ENCODE measurements at regions not wholly inside any gene's neighbourhood (a gene's known extent, or its start where the extent isn't known, plus 50 kb on each side); places are given as distances from the start of the nearest gene placed in this dataset.
A peak's percentile ranks its signal among the peaks of the same experiment; 100 is the strongest.
"Not testable (repeated sequence)": the region's sequence is repeated elsewhere in the genome, so short reads cannot be mapped to it uniquely, and the experiment has no call there.

GRCh38 chr17:49898366-49899190 is 50.7 kb upstream of the TAC4 start:
- DNase-seq (ENCODE audit: low spot score): no peak
- no peak for FAIRE-seq

DNA sequence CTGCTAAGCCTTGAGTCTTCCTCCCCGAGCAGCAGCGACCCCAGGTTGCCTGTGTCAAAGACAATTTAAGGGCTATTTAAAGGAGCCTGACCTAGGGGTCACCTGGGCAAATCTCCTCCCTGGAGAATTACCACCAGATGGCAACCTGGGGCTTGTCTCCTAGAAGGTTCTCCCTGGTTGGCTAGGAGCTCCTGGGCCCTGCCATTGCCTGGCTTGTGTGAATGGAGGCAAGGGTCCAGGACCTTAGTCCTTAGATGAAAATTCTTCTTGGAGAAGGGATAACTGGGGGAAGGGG is 51.3 kb upstream of the TAC4 start:
- no peak for DNase-seq (ENCODE audit: low spot score)
- FAIRE-seq: no peak

- DNase-seq (ENCODE audit: low spot score): no peak
- no peak for FAIRE-seq
Observed at GRCh38 chr17:49899588-49899987, 51.7 kb upstream of the TAC4 start.

DNA sequence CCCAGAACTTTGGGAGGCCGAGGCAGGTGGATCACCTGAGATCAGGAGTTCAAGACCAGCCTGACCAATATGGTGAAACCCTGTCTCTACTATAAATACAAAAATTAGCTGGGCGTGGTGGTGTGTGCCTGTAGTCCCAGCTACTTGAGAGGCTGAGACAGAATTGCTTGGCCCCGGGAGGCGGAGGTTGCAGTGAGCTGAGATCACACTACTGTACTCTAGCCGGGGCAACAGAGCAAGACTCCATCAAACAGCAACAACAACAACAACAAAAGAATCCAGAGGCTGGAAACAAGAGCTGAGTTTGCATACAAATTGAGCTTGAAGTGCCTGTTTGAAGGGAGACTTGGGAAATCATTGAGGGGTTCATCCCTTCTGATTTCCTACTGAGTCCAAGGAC is 52.9 kb upstream of the TAC4 start:
- FAIRE-seq; DNase-seq (ENCODE audit: low spot score): not testable (repeated sequence)

- DNase-seq (ENCODE audit: low spot score) (peak; percentile 83), FAIRE-seq (peak; percentile 5)
Observed at GRCh38 chr17:49901460-49902331, 53.8 kb upstream of the TAC4 start.

GRCh38 chr17:49903523-49903922 is 55.7 kb upstream of the TAC4 start:
- DNase-seq (ENCODE audit: low spot score) (no peak), FAIRE-seq (peak; percentile 69)

DNA sequence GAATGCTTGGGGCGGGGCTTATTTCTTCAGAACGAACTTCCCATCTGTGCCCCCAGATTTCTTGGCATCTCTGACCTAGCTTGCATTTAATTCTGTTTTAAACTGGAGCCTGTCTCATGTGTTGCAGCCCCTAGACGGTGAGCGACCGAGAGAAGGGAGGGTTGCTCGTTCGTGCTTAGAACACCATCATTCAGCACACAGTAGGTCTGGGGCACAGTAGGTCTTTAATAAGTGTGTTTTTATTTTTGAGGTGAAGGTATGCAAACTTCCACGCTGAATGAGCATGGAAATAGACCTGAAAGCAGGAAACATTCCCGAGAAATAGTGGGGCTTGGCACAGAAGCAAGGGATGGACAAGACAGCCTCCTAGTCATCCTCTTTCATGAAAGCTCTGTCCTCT is 57.0 kb upstream of the TAC4 start:
- no peak for DNase-seq (ENCODE audit: low spot score)
- FAIRE-seq: no peak

- DNase-seq (ENCODE audit: low spot score) (no peak), FAIRE-seq (no peak)
Observed at GRCh38 chr17:49906531-49907136, 58.8 kb upstream of the TAC4 start.

DNA sequence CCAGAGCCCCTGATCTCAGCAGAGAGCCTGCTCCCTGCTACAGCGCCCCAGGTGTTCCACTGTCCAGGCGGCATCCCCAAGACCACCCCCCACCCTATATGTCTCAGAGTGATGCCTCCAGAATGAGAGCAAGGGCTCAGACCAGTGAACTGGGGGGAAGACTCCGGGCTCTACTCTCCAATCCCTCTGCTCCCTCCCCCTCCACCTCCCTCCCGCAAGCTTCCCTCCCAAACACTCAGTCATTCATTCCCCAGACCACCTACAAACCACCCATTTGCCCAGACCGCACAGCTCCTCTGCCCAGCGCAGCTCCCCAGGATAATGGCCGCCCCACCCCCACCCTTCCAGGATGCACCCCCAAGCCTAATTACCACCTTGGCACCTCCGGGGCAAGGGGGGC is 59.4 kb upstream of the TAC4 start:
- FAIRE-seq (no peak), DNase-seq (ENCODE audit: low spot score) (no peak)

- FAIRE-seq (peak; percentile 92), DNase-seq (ENCODE audit: low spot score) (no peak)
Observed at GRCh38 chr17:49908782-49909714, 59.9 kb upstream of the DLX4 start.

- no peak for FAIRE-seq
- DNase-seq (ENCODE audit: low spot score): no peak
Observed at GRCh38 chr17:49910094-49910857, 58.7 kb upstream of the DLX4 start.

DNA sequence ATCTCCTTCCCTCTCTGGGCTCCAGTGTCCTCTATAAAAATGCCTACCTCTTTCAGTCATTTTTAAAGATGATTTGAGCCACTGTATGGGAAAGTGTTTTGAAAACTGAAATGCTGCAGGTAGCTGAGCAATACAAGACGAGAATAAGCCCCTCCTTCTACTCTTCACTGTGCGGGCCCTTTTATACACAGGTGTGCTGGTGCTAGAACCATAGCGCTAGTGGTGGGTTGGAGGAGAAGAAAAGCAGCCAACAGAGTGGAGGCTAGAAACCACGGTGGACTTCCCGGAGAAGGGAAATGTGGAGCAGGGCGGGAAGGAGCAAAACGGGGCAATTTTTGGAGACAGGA is 58.2 kb upstream of the DLX4 start:
- no peak for DNase-seq (ENCODE audit: low spot score)
- no peak for FAIRE-seq

GRCh38 chr17:49911719-49912118 is 57.3 kb upstream of the DLX4 start:
- DNase-seq (ENCODE audit: low spot score): no peak
- FAIRE-seq: no peak

DNA sequence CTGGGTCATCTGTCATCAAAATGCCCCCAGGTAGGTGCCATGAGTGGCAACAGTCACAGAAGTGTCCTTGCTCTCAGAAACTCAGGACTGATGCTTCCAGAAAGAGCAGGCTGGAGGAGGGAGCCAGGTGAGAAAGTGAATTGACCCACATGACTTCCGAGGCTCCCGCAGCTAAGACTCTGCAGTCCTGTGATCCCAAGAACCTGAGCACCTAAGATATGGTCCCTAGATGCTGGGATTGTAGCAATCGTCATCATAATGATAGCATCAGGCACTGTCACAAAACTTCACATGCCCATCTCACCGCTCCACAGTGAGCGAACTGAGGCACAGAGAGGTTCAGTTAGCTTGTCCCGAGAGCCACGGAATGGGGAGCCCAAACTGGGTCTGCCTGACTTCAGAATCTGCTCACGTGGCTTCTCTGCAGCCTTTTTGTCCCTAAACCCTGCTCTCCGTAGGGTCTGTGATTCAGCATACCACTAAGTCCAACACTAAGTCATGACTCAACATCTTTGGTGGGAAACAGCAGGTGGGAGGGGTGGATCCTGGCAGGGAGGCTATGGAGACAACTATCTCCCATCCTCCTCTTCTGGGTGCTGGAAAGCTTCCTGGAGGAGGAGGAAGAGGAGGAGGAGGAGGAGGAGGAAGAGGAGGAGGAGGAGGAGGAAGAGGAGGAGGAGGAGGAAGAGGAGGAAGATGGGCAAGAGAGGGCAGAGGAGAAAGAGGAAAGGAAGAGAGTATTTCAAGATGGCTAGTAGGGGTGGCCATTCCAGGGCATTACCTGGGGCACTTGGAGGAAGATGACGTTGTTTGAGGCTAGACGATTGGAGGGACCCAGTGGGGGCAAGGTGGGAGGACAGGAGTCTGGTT is 55.5 kb upstream of the DLX4 start:
- peak; percentile 96 for FAIRE-seq
- DNase-seq (ENCODE audit: low spot score): peak; percentile 82

DNA sequence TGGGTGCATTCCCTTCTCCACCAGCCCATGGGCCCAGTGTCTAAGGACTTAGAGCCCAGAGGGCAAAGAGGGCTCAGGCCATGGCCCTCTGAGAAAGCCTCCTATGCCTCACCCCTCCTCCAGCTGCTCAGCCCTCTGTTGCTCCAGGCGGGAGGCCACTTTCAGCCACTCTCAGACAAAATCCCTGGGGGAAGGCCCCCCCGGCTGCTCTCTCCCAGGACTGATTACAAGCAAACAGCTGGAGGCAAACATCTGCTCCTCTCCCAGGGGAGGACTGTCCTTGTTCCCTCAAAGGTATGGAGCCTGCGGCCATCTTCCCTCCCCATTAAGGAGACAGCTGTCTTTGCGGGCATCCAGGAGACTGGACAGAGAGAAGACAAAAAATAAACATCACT is 54.9 kb upstream of the DLX4 start:
- DNase-seq (ENCODE audit: low spot score) (no peak), FAIRE-seq (no peak)

DNA sequence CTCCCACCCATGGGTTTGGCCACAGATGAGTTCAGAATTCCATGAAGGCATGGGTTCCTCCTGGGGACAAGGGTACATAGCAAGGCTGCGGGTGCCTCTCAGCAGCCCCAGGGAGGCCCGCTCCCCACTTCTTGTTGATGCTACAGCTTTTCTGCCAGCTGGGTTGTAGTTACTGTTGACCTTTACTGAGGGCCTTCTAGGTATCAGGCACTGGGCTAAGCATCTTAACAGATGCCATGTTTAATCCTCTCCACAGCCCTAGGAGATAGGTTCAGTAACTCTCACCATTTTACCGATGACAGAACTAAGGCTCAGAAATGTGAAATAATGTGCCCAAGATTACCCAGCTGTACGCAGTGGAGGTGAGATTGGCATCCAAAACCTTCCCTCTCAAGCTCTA is 54.3 kb upstream of the DLX4 start:
- DNase-seq (ENCODE audit: low spot score): no peak

GRCh38 chr17:49915260-49915659 is 53.7 kb upstream of the DLX4 start:
- no peak for DNase-seq (ENCODE audit: low spot score)
- FAIRE-seq: no peak

More for the DNA sequence above, 54.3 kb upstream of the DLX4 start:
- FAIRE-seq: no peak

- no peak for DNase-seq (ENCODE audit: low spot score)
- FAIRE-seq: no peak
Observed at GRCh38 chr17:49915670-49916069, 53.3 kb upstream of the DLX4 start.

DNA sequence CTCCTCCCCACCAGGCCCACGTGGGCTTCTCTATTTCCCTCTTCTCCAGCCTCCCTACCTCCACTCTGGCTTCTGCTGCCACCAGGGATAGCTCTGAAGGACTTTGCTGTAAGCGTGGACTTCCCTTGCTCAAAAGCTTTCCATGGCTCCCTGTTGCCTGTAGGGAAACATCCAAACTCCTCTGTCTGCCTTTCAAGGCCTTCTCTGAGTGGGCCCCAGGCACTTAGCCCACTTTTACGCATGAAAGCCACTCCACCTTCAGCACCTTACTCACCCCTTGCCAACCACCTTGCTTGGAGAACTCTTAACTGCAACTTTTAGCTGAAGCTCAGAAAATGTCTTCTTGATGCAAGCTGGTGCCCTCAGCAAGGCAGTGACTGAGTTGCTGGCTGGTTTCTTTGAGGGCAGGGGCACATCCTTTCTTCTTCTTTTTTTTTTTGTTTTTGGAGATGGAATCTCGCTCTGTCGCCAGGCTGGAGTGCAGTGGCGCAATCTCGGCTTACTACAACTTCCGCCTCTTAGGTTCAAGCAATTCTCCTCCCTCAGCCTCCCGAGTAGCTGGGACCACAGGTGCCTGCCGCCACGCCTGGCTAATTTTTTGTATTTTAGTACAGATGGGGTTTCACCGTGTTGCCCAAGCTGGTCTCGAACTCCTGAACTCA is 52.0 kb upstream of the DLX4 start:
- DNase-seq (ENCODE audit: low spot score): no peak
- no peak for FAIRE-seq
